MCF 10A (cell line): ENCODE measurements at regions not wholly inside any gene's neighbourhood (a gene's known extent, or its start where the extent isn't known, plus 50 kb on each side); places are given as distances from the start of the nearest gene placed in this dataset.

Source experiments
- BruUV-seq: library from RNA; stranded (reverse); fragments of 400-500 nt; replicated peaks from 2 replicates; lab custom pipeline; 2021; lab: Mats Ljungman, UMichigan
- CTCF ChIA-PET: fragments of 300-600 bp; sonication (Branson Sonifier 250); formaldehyde crosslinking; extraction: SDS; loops from one replicate; lab custom pipeline; 2021; ENCODE audit warnings: antibody characterized with exemption, inconsistent platforms; lab: Yijun Ruan, JAX
- POLR2A ChIA-PET: fragments of 300-600, 350-650 bp; sonication (Branson Sonifier 250); formaldehyde crosslinking; extraction: SDS; loops from one replicate; lab custom pipeline; 2020; ENCODE audit warnings: antibody characterized with exemption, inconsistent platforms; lab: Yijun Ruan, JAX
- DNase-seq: peaks from one replicate; pipeline ENCODE4 v3.0.0-alpha.2; 2018; ENCODE audit not compliant: unreplicated experiment
- H3K27ac Mint-ChIP-seq: one replicate; pipeline ENCODE4 v1.8.0; 2022; ENCODE audit warnings: mild to moderate bottlenecking, low read depth, mixed read lengths; ENCODE audit not compliant: unreplicated experiment
- H3K27me3 Mint-ChIP-seq: one replicate; pipeline ENCODE4 v1.8.0; 2022; ENCODE audit warnings: mixed read lengths; ENCODE audit not compliant: insufficient read depth, unreplicated experiment
- H3K36me3 Mint-ChIP-seq: one replicate; pipeline ENCODE4 v1.8.0; 2022; ENCODE audit warnings: mild to moderate bottlenecking, moderate library complexity, mixed read lengths; ENCODE audit not compliant: insufficient read depth, unreplicated experiment
- H3K4me1 Mint-ChIP-seq: one replicate; pipeline ENCODE4 v1.8.0; 2022; ENCODE audit warnings: mixed read lengths; ENCODE audit not compliant: insufficient read depth, unreplicated experiment
- H3K4me3 Mint-ChIP-seq: one replicate; pipeline ENCODE4 v1.8.0; 2022; ENCODE audit warnings: mild to moderate bottlenecking, moderate library complexity, mixed read lengths; ENCODE audit not compliant: unreplicated experiment
- H3K9me3 Mint-ChIP-seq: one replicate; pipeline ENCODE4 v1.8.0; 2022; ENCODE audit warnings: mixed read lengths; ENCODE audit not compliant: unreplicated experiment
- intact Hi-C: fragments of 100-400 bp; cut with micrococcal nuclease; formaldehyde crosslinking; loops from 2 replicates; pipeline ENCODE4 v1.14.1; 2022
- TF ChIP-seq, protein P1 (sequence below): fragments of 200-600 bp; IDR thresholded peaks from one replicate; pipeline ENCODE4 v1.8.0; 2022; ENCODE audit warnings: antibody characterized with exemption, mild to moderate bottlenecking; ENCODE audit not compliant: unreplicated experiment

GRCh38 chr2:200089040-200089755 is 133.8 kb downstream of the MAIP1 start:
- no peaks in the 10 kb centered on the region for H3K9me3 Mint-ChIP-seq
- no TSS peak for BruUV-seq
- POLR2A ChIA-PET = no interaction called here
- H3K27ac Mint-ChIP-seq = no peak overlapping the region
- no peak overlapping the region for H3K4me3 Mint-ChIP-seq
- H3K36me3 Mint-ChIP-seq = no peaks in the 10 kb centered on the region
- TF ChIP-seq, protein P1, sequence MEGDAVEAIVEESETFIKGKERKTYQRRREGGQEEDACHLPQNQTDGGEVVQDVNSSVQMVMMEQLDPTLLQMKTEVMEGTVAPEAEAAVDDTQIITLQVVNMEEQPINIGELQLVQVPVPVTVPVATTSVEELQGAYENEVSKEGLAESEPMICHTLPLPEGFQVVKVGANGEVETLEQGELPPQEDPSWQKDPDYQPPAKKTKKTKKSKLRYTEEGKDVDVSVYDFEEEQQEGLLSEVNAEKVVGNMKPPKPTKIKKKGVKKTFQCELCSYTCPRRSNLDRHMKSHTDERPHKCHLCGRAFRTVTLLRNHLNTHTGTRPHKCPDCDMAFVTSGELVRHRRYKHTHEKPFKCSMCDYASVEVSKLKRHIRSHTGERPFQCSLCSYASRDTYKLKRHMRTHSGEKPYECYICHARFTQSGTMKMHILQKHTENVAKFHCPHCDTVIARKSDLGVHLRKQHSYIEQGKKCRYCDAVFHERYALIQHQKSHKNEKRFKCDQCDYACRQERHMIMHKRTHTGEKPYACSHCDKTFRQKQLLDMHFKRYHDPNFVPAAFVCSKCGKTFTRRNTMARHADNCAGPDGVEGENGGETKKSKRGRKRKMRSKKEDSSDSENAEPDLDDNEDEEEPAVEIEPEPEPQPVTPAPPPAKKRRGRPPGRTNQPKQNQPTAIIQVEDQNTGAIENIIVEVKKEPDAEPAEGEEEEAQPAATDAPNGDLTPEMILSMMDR = no peak
- CTCF ChIA-PET = interaction anchor here (0.7 kb wide), 1 partner anchor 597 kb away, joined by 3 read pairs; no protein-coding TSS in a partner anchor
- intact Hi-C loops = no loop called here
- H3K27me3 Mint-ChIP-seq = no peaks in the 10 kb centered on the region
- no peak for DNase-seq
- peaks cover 6% of the 10 kb centered on the region for H3K4me1 Mint-ChIP-seq

DNA sequence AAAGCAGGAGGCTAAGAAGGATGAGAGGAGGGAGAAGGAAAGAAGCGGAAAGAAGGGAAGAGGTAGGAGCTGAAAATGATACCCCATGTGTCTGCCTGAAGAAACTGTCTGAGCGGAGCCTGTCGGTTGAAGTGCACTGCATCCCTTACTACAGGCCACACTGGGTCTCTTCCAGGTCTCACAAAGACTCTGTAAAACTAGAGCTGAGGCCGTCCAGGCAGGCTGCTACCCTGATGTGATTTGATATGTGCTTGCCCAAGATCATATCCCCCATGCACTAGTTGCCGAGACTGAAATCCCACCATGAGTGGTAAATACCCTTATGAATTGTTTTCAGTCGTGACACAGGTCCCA is 134.4 kb downstream of the MAIP1 start:
- no peak overlapping the region for H3K4me3 Mint-ChIP-seq
- H3K27me3 Mint-ChIP-seq = no peaks in the 10 kb centered on the region
- no peaks in the 10 kb centered on the region for H3K9me3 Mint-ChIP-seq
- TF ChIP-seq, protein P1 = no peak
- ChIA-PET CTCF (interaction anchor here (0.7 kb wide), 1 partner anchor 596 kb away, joined by 3 read pairs; no protein-coding TSS in a partner anchor), POLR2A (no interaction called here)
- DNase-seq = no peak
- BruUV-seq = no TSS peak
- peaks cover 6% of the 10 kb centered on the region for H3K4me1 Mint-ChIP-seq
- no peaks in the 10 kb centered on the region for H3K36me3 Mint-ChIP-seq
- intact Hi-C loops = no loop called here
- H3K27ac Mint-ChIP-seq = no peak overlapping the region

GRCh38 chr2:200090683-200091082 is 135.3 kb downstream of the MAIP1 start:
- Mint-ChIP-seq H3K27me3 (no peaks in the 10 kb centered on the region), H3K36me3 (no peaks in the 10 kb centered on the region), H3K4me3 (no peak overlapping the region), H3K4me1 (peaks cover 6% of the 10 kb centered on the region), H3K27ac (no peak overlapping the region), H3K9me3 (no peaks in the 10 kb centered on the region)
- POLR2A ChIA-PET = no interaction called here
- no TSS peak for BruUV-seq
- DNase-seq = no peak
- TF ChIP-seq, protein P1 = no peak
- CTCF ChIA-PET = interaction anchor here (1.1 kb wide), 1 partner anchor 217 kb away, joined by 3 read pairs; no protein-coding TSS in a partner anchor
- intact Hi-C loops = no loop called here

DNA sequence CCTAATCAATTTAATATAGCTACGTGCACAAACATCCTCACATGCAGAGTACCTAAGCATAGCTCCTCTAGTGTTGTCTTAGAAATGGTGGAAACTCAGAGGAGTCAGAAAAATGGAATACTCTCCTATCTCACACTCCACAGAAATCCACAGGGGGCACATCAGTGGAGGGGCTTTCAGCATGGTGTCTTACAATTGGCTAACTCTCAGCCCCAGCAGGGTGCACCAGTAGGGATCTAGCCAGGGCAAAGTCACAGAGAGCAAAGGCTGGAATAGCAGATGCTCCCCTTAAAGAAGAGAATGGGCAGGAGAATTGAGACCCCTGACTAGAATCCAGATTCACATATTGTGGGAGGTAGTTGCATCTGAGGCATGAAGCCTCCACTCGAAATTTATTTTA is 135.7 kb downstream of the MAIP1 start:
- ChIA-PET CTCF (interaction anchor here (0.7 to 1.1 kb wide), 2 partner anchors 10 to 217 kb away, joined by 3 read pairs; no protein-coding TSS in a partner anchor), POLR2A (no interaction called here)
- Mint-ChIP-seq H3K4me1 (peaks cover 6% of the 10 kb centered on the region), H3K9me3 (no peaks in the 10 kb centered on the region), H3K4me3 (no peak overlapping the region), H3K27me3 (no peaks in the 10 kb centered on the region), H3K36me3 (no peaks in the 10 kb centered on the region), H3K27ac (no peak overlapping the region)
- no peak for DNase-seq
- intact Hi-C loops = no loop called here
- TF ChIP-seq, protein P1 = no peak
- no TSS peak for BruUV-seq
